Amniotic stem cell (primary cell): ENCODE measurements at regions not wholly inside any gene's neighbourhood (a gene's known extent, or its start where the extent isn't known, plus 50 kb on each side); places are given as distances from the start of the nearest gene placed in this dataset.
"Not testable (repeated sequence)": the region's sequence is repeated elsewhere in the genome, so short reads cannot be mapped to it uniquely, and the experiment has no call there.

Experiments
- DNase-seq: peaks from one replicate; lab custom pipeline; 2025; lab: John Stamatoyannopoulos, UW

- no peak for DNase-seq
Observed at GRCh38 chr17:77341069-77341541, 200.3 kb downstream of the SEC14L1 start.

DNA sequence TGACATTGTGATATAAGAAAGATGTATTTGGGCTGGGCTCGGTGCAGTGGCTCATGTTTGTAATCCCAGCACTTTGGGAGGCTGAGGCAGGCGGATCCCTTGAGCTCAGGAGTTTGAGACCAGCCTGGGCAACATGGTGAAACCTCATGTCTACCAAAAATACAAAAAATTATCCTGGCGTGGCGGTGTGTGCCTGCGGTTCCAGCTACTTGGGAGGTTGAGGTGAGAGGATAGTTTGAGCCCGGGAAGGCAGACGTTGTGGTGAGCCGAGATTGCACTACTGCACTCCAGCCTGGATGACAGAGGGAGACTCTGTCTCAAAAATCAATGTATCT is 201.9 kb downstream of the SEC14L1 start:
- not testable (repeated sequence) for DNase-seq

DNA sequence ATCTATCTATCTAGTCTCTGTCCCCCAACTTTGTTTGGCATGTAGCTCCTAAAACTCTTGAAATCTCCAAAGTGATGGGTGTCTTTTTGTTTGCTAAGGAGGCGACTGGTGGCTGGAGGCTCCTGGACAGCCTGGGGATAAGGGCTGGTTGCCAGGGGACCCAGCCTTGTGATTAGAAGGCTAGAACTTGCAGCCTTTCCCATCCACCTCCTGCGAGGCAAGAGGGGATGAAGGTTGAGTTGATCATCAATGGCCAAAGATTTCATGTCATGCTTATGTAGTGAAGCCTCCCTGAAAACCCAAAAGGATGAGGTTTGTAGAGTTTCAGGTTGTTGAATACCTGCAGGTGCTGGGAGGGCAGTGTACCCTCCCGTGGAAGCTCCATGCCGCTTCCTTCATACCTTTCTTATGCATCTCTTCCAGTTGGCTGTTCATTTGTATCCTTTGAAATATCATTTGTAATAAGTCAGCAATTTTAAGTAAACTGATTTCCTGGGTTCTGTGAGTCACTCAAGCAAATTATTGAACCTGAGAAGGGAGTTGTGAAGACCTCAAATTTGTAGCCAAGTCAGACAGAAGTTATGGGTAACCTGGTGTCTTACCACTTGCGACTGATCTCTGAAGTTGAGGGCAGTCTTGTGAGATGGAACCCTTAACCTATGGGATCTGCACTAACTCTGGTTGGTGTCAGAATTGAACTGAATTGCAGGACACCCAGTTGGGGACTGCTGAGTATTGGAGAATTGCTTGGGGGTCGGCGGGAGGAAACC is 202.4 kb downstream of the SEC14L1 start:
- no peak for DNase-seq

GRCh38 chr17:77344038-77344437 is 203.3 kb downstream of the SEC14L1 start:
- DNase-seq = no peak

- no peak for DNase-seq
Observed at GRCh38 chr17:77345260-77345910, 204.6 kb downstream of the SEC14L1 start.

GRCh38 chr17:77346765-77347164 is 206.0 kb downstream of the SEC14L1 start:
- DNase-seq = no peak

- DNase-seq = no peak
Observed at GRCh38 chr17:77347544-77347943, 206.8 kb downstream of the SEC14L1 start.

DNA sequence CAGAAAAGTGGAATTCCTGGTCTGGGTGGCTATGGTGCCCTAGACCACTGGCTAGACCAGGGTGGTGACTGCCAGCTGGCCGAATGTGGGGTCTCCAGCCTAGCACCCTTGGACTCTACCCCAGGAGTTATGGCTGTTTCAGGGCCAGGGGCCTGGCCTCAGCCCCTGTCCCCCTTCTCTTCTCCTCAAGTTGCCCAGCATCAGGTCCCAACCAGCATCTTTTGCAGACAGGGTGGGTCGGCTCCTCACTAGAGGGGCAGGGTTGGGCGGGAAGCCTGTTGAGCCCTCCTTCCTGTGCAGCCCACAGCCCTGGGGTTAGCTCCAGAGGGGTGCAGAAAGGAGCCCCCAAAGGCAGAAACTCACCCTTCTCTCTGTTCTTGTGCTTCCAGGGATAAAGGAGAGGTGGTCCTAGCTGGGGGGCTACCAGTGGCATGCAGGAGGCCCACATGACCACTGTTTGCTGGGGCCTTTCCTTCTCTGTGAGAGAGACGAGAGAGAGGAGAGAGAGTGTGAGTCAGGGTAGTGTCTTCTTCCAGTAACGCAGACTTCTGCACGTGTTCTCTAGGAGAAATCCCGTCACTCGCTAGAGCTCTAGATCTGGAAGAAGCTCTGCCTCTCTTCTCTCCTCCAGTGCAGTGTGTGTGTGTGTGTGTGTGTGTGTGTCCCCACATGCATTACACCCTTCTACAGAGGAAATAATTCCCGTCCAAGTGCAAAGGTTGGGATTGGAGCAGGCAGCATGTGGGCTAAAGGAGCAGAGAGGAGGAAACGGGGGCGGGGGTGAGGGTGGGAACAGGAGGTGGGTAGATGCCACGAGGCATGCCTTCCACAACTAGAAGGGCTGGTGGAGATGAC is 209.4 kb downstream of the SEC14L1 start:
- DNase-seq = no peak

DNA sequence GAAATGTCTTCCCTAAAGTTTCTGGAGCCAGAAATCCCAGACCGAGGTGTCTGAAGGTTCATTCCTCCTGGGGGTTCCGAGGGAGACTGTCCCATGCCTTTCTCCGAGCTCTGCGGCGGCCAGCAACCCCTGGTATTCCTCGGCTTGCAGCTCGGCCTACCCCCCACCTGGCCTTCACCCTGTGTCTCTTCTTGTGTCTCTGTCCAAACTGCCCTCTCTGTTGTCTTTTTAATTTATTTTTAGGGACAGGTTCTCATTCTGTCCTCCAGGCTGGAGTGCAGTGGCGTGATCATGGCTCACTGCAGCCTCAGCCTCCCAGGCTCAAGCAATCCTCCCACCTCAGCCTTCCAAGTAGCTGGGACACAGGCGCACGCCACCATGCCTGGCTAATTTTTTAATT is 211.7 kb downstream of the SEC14L1 start:
- no peak for DNase-seq

DNA sequence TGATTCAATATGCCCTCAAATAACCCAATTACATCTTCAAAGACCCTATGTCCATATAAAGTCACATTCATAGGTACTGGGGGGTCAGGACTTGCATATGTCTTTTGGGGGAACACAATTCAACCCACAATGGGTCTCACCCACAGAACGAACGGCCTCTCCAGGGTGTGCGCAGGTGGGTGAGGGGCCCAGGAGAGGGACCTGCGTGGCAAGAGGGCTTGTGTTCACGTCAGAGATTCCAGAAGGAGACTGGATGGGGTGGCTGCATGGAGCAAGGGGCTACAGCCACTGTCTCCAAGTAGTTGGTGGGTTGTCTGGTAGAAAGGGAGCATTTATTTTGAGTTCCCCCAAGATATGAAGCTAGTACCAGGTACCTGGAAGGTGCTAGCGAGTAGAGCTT is 212.2 kb downstream of the SEC14L1 start:
- no peak for DNase-seq

GRCh38 chr17:77353684-77354419 is 213.1 kb downstream of the SEC14L1 start:
- DNase-seq = no peak

GRCh38 chr17:77354420-77354669 is 213.6 kb downstream of the SEC14L1 start:
- no peak for DNase-seq

GRCh38 chr17:77354670-77355455 is 214.1 kb downstream of the SEC14L1 start:
- DNase-seq = peak; percentile 81

DNA sequence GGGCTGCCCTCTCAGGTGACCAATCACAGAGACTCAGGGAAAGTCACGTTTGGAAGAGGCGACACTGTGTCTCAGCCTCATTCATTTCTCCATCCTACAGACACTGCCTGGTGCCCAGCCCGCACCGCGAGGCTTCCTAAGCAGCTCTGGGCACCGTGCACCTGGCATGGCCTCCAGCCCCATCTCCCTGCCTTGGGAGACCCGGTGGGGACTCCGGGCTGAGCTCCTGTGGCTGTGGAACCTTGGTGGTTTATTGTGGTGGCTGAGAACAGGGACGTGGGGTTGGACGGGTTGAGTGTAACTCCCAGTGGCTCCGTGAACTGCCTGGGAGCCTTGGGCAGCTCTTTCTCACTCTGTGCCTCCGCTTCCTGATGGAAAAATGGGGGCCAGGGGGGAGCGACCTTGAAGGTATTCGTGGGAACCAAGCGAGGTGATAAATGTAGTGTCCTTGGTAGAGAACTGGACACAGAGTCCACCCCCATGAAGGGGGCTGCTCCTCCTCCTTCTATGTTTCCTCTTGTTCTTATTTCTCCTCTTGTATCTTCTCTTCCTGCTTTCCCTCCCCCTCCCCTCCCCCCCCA is 215.4 kb downstream of the SEC14L1 start:
- DNase-seq = no peak

DNA sequence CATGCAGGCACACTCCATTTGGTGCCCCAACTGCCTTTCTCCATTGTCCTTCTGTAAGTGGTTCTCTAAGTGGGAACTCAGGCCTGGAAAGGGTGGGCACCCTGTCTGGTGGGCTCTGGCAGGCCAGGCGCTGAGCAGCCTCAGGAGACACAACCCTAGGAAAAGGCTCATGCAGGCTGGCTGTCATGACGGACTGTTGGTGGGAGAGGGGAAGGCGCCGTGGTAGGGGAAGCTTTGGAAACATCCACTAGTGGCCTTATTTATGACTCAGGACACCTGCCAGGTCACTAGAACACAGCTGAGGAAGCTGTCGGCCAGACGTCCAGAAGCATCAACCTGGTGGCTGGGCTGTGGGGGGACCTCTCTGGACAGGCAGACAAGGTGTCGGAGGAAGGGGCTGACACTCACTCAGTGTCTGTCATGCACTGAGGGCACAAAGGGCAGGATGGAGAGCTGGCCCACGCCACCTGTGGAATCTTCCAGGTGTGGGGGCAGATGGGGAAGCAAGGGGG is 216.0 kb downstream of the SEC14L1 start:
- DNase-seq = no peak

DNA sequence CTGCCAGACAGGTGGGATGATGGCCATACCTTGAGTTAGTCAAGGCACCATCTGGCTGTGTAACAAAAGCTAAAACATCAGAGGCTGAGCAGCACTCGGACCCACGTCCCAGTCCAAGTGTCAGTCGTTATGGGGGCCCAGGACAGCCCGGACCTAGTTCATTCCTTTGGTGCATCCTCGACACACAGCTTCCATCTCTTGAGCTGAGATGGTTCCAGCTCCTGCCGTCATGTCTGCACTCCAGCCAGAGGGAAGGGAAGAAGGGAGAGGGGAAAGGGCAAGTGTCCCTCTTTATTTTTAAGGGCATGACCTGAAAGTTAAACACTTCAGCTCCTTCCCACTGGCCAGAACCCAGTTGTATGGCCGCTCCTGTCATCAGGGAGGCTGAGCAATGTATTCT is 218.0 kb downstream of the SEC14L1 start:
- DNase-seq = no peak

DNA sequence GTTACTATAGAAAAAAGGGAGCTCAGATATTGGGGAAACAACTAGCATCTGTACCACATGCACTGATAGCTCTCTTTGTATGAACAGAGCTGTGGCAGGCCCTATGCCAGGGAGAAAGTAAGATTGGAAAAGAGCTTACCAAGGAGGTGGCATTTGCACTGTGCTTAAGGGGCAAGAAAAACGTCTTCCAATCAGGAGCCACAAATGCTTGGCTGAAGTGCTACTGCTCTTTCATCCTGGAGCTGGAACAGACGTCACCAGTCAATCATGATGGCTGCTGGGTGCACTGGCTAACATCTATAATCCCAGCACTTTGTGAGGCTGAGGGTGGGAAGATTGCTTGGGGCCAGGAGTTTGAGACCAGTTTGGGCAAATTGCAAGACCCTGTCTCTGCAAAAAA is 218.5 kb downstream of the SEC14L1 start:
- no peak for DNase-seq

DNA sequence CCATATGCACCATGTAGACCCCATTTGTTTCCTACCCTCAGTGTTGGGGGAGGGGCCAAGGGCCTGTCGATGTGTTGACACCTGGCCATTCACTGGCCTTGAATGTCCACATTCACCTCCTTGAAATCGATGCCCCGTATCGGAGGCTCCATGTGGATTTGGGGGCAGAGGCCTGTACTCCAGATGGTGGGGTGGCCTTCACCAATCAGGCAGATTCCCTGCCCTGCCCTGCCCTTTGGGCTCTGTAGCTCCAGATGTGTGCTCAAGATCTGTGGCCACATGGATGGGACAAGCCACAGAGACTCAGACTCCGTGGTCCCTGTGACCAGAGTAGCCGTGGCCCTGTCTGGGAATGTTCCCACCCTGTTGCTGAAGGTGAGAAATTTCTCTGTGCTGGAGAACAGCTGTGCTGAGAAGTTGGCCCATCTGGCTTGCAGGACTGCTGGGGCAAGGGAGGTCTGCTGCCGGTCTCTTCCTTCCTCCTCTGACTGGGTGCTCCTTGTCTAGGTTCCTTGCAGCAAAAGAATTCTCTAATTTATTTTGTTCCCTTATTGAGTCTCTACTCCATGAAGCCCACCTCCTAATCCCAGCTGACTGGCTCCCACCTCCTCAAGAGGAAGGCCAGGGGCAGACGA is 221.3 kb downstream of the SEC14L1 start:
- DNase-seq = no peak

GRCh38 chr17:77363821-77364361 is 223.1 kb downstream of the SEC14L1 start:
- DNase-seq = no peak

GRCh38 chr17:77364381-77364911 is 223.7 kb downstream of the SEC14L1 start:
- DNase-seq = no peak
